ENCODE measurements at regions not wholly inside any gene's neighbourhood (a gene's known extent, or its start where the extent isn't known, plus 50 kb on each side); places are given as distances from the start of the nearest gene placed in this dataset.
A peak's percentile ranks its signal among the peaks of the same experiment; 100 is the strongest.

- ChIA-PET POLR2A (no interaction called here), CTCF (interaction anchor here (0.7 kb wide), 1 partner anchor 9 kb away, joined by 3 read pairs; no protein-coding TSS in a partner anchor)
- peaks cover 1% of the 10 kb centered on the region for H3K9me3 Mint-ChIP-seq (ENCODE audit: unreplicated experiment)
- intact Hi-C loops (cut with micrococcal nuclease) = no loop called here
- no peaks in the 10 kb centered on the region for H3K36me3 Mint-ChIP-seq (ENCODE audit: insufficient read depth, unreplicated experiment)
- no peak for DNase-seq (ENCODE audit: unreplicated experiment)
- peaks cover 51% of the 10 kb centered on the region for H3K27me3 Mint-ChIP-seq (ENCODE audit: insufficient read depth, unreplicated experiment)
- H3K27ac Mint-ChIP-seq (ENCODE audit: low read depth, unreplicated experiment) = no peak overlapping the region
- no peaks in the 10 kb centered on the region for H3K4me1 Mint-ChIP-seq (ENCODE audit: insufficient read depth, unreplicated experiment)
- TF ChIP-seq CTCF (IDR thresholded peaks at IDR 0.05; ENCODE audit: unreplicated experiment) = no peak
- no peak overlapping the region for H3K4me3 Mint-ChIP-seq (ENCODE audit: unreplicated experiment)
- no TSS peak for BruUV-seq (replicated peaks)
These were observed 120.7 kb upstream of the ALDH1B1 start for GRCh38 chr9:38271666-38272241.

- H3K4me1 Mint-ChIP-seq (ENCODE audit: insufficient read depth, unreplicated experiment) = no peaks in the 10 kb centered on the region
- BruUV-seq (replicated peaks) = no TSS peak
- H3K27ac Mint-ChIP-seq (ENCODE audit: low read depth, unreplicated experiment) = no peak overlapping the region
- CTCF ChIA-PET = no interaction called here
- intact Hi-C loops (cut with micrococcal nuclease) = loop anchor here (10.0 kb wide), 2 partner anchors 685 to 785 kb away; partner anchors contain the start of gene POLR1E
- no peak overlapping the region for H3K4me3 Mint-ChIP-seq (ENCODE audit: unreplicated experiment)
- peaks cover 15% of the 10 kb centered on the region for H3K9me3 Mint-ChIP-seq (ENCODE audit: unreplicated experiment)
- H3K27me3 Mint-ChIP-seq (ENCODE audit: insufficient read depth, unreplicated experiment) = peaks cover 70% of the 10 kb centered on the region
- no peak for TF ChIP-seq CTCF (IDR thresholded peaks at IDR 0.05; ENCODE audit: unreplicated experiment)
- POLR2A ChIA-PET = no interaction called here
- no peak for DNase-seq (ENCODE audit: unreplicated experiment)
- H3K36me3 Mint-ChIP-seq (ENCODE audit: insufficient read depth, unreplicated experiment) = no peaks in the 10 kb centered on the region
These were observed 122.7 kb upstream of the ALDH1B1 start for GRCh38 chr9:38269775-38270174.

GRCh38 chr9:38263532-38263931 is 129.0 kb upstream of the ALDH1B1 start:
- peaks cover 67% of the 10 kb centered on the region for H3K27me3 Mint-ChIP-seq (ENCODE audit: insufficient read depth, unreplicated experiment)
- intact Hi-C loops (cut with micrococcal nuclease) = loop anchor here (1.0 to 10.0 kb wide), 5 partner anchors 175 to 779 kb away; partner anchors contain the start of genes POLR1E and SHB
- H3K4me3 Mint-ChIP-seq (ENCODE audit: unreplicated experiment) = no peak overlapping the region
- DNase-seq (ENCODE audit: unreplicated experiment) = peak; percentile 43
- TF ChIP-seq CTCF (IDR thresholded peaks at IDR 0.05; ENCODE audit: unreplicated experiment) = peak; percentile 48
- CTCF ChIA-PET = interaction anchor here (0.5 to 6.9 kb wide), 51 partner anchors 11 to 780 kb away, joined by 3 to 89 read pairs (median 3); partner anchors contain the start of gene TOMM5
- peaks cover 23% of the 10 kb centered on the region for H3K9me3 Mint-ChIP-seq (ENCODE audit: unreplicated experiment)
- POLR2A ChIA-PET = interaction anchor here (0.7 kb wide), 1 partner anchor 350 kb away, joined by 5 read pairs; no protein-coding TSS in a partner anchor
- no peaks in the 10 kb centered on the region for H3K4me1 Mint-ChIP-seq (ENCODE audit: insufficient read depth, unreplicated experiment)
- BruUV-seq (replicated peaks) = no TSS peak
- H3K36me3 Mint-ChIP-seq (ENCODE audit: insufficient read depth, unreplicated experiment) = no peaks in the 10 kb centered on the region
- no peak overlapping the region for H3K27ac Mint-ChIP-seq (ENCODE audit: low read depth, unreplicated experiment)

- no TSS peak for BruUV-seq (replicated peaks)
- Mint-ChIP-seq H3K4me1 (ENCODE audit: insufficient read depth, unreplicated experiment) (no peaks in the 10 kb centered on the region), H3K27me3 (ENCODE audit: insufficient read depth, unreplicated experiment) (peaks cover 30% of the 10 kb centered on the region), H3K27ac (ENCODE audit: low read depth, unreplicated experiment) (no peak overlapping the region), H3K4me3 (ENCODE audit: unreplicated experiment) (no peak overlapping the region), H3K9me3 (ENCODE audit: unreplicated experiment) (peaks cover 7% of the 10 kb centered on the region), H3K36me3 (ENCODE audit: insufficient read depth, unreplicated experiment) (no peaks in the 10 kb centered on the region)
- CTCF ChIA-PET = interaction anchor here (0.7 to 6.9 kb wide), 3 partner anchors 104 to 345 kb away, joined by 4 to 89 read pairs (median 5); partner anchors contain the start of gene SHB
- intact Hi-C loops (cut with micrococcal nuclease) = loop anchor here (5.0 to 10.0 kb wide), 3 partner anchors 192 to 775 kb away; partner anchors contain the start of genes POLR1E and SHB
- TF ChIP-seq CTCF (IDR thresholded peaks at IDR 0.05; ENCODE audit: unreplicated experiment) = no peak
- POLR2A ChIA-PET = interaction anchor here (0.8 kb wide), 1 partner anchor 27 kb away, joined by 3 read pairs; no protein-coding TSS in a partner anchor
- DNase-seq (ENCODE audit: unreplicated experiment) = no peak
These were observed 132.8 kb upstream of the ALDH1B1 start for GRCh38 chr9:38259519-38260218.
